Gastrocnemius medialis (tissue), 4 donors: ENCODE measurements at regions not wholly inside any gene's neighbourhood (a gene's known extent, or its start where the extent isn't known, plus 50 kb on each side); places are given as distances from the start of the nearest gene placed in this dataset.

Experiments
- ATAC-seq, 2 donors: fragments of 150-250 bp; one replicate each; pipeline ENCODE4 v1.9.1; 2016
- DNase-seq, 2 donors: peaks; one replicate each; pipeline ENCODE4 v3.0.0-alpha.2; 2019
- H3K27ac ChIP-seq, 4 donors: fragments of 200-600 bp; sonication (generic); 1 replicate in 1 of 4; 2 replicates in 3 of 4; pipeline ENCODE4 v1.5.1; 2016 to 2018; ENCODE audit warnings: mild to moderate bottlenecking in 2 of 4, moderate library complexity in 1 of 4
- H3K27me3 ChIP-seq, 3 donors: fragments of 200-600 bp; sonication (generic) in 2 of 3; 1 replicate in 1 of 3; 2 replicates in 2 of 3; pipeline versions ENCODE4 v1.5.1 to v1.6.0; 2016 to 2019; ENCODE audit warnings: mild to moderate bottlenecking in 1 of 3, moderate library complexity in 1 of 3
- H3K36me3 ChIP-seq, 2 donors: fragments of 200-600 bp; sonication (generic) in 1 of 2; one replicate each; pipeline ENCODE4 v1.5.1; 2017 to 2018
- H3K4me1 ChIP-seq, 2 donors: fragments of 200-600 bp; sonication (generic) in 1 of 2; one replicate each; pipeline ENCODE4 v1.5.1; 2016 to 2017; ENCODE audit warnings: mild to moderate bottlenecking in 2 of 2
- H3K4me3 ChIP-seq, 4 donors: fragments of 200-600 bp; sonication (generic) in 3 of 4; 1 replicate in 1 of 4; 2 replicates in 3 of 4; pipeline ENCODE4 v1.5.1; 2016 to 2019; ENCODE audit warnings: mild to moderate bottlenecking in 2 of 4
- H3K9me3 ChIP-seq, 3 donors: fragments of 200-600 bp; sonication (generic) in 2 of 3; 1 replicate in 1 of 3; 2 replicates in 2 of 3; pipeline ENCODE4 v1.5.1; 2016 to 2019
- CTCF ChIP-seq, 5 experiments: fragments of 450-650 bp in 3 of 5; fragments of 200-600 bp in 2 of 5; sonication (generic) in 2 of 5; IDR thresholded peaks in 4 of 5; conservative IDR thresholded peaks in 1 of 5; 1 replicate in 4 of 5; 2 replicates in 1 of 5; pipeline ENCODE4 v1.5.1; 2016 to 2019; ENCODE audit warnings: antibody characterized with exemption in 5 of 5, mild to moderate bottlenecking in 3 of 5, moderate library complexity in 3 of 5
- POLR2A ChIP-seq, 2 donors: fragments of 450-650 bp; IDR thresholded peaks; one replicate each; pipeline ENCODE4 v1.6.1; 2017; ENCODE audit warnings: antibody characterized with exemption in 2 of 2, mild to moderate bottlenecking in 2 of 2, moderate library complexity in 2 of 2
- in situ Hi-C, 4 donors: fragments of 200-750 bp; cut with MboI; loops; one replicate each; pipeline versions ENCODE4 v1.15.0 to v1.8.0; 2017; ENCODE audit warnings: low sequenced_read_pairs in 4 of 4
- intact Hi-C: fragments of 100-400 bp; cut with DNase I; formaldehyde crosslinking; loops from one replicate; pipeline ENCODE4 v1.15.1; 2023; ENCODE audit warnings: low total_unique reads

DNA sequence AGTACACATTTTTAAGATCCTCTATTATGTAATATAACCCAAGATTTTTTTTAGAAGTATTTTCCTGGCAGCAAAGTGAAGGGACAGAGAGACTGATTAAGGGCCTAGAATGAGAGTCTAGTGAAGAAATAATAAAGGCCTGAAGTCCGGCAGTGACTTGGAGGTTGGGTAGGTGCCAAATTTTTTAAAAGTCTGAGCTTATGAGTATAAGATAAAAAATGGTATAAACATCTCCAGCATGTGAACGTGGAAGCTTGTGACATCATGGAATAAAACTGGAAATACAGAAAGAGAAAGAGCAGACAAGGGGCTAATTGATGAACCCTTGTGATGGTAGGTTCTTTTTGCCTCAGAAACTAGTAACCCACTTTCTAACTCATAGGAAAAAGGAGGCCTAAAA lies 174.6 kb downstream of the SUCLA2 start:
- intact Hi-C loops (no loop called here), in situ Hi-C loops (no loop called here)
- DNase-seq (no peak), ATAC-seq (no peak)
- TF ChIP-seq POLR2A (IDR thresholded peaks at IDR 0.05) (no peak), CTCF (IDR thresholded peaks at IDR 0.05 in 4 of 5, conservative IDR thresholded peaks at IDR 0.05 in 1 of 5) (no peak)
- no peaks in the 10 kb centered on the region for H3K9me3 ChIP-seq
- no peak overlapping the region for H3K27ac ChIP-seq
- H3K4me3 ChIP-seq: no peak overlapping the region
- no peaks in the 10 kb centered on the region for H3K27me3 ChIP-seq
- H3K36me3 ChIP-seq: no peaks in the 10 kb centered on the region
- no peaks in the 10 kb centered on the region for H3K4me1 ChIP-seq

DNA sequence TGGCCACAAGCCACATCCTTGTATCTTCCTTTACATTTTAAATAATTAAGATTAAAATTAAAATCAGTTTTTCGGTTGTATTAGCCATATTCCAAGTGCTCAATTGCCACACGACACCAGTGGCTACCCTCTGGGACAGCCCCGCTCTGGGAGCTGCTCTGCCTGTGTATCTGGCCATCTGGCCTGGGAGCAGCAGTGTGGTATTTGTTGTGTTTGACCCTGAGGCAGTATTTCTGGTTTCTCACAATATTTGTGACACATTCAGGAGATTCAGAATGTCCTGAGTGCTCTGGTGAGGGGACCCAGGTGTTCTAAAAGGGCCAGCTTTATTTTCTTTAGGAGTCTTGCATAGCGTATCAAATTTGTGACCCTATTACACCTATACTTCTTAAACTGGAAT lies 179.0 kb downstream of the SUCLA2 start:
- Histone ChIP-seq H3K9me3 (no peaks in the 10 kb centered on the region), H3K27me3 (no peaks in the 10 kb centered on the region), H3K27ac (no peak overlapping the region), H3K36me3 (no peaks in the 10 kb centered on the region), H3K4me1 (no peaks in the 10 kb centered on the region), H3K4me3 (no peak overlapping the region)
- no peak for DNase-seq
- TF ChIP-seq CTCF (IDR thresholded peaks at IDR 0.05 in 4 of 5, conservative IDR thresholded peaks at IDR 0.05 in 1 of 5): no peak
- no peak for TF ChIP-seq POLR2A (IDR thresholded peaks at IDR 0.05)
- no peak for ATAC-seq
- in situ Hi-C loops (no loop called here), intact Hi-C loops (no loop called here)

GRCh38 chr13:47816831-47817230 lies 184.2 kb downstream of the SUCLA2 start:
- no peaks in the 10 kb centered on the region for H3K9me3 ChIP-seq
- DNase-seq (no peak), ATAC-seq (no peak)
- TF ChIP-seq CTCF (IDR thresholded peaks at IDR 0.05 in 4 of 5, conservative IDR thresholded peaks at IDR 0.05 in 1 of 5) (no peak), POLR2A (IDR thresholded peaks at IDR 0.05) (no peak)
- intact Hi-C loops: no loop called here
- H3K4me3 ChIP-seq: no peak overlapping the region
- H3K27me3 ChIP-seq: no peaks in the 10 kb centered on the region
- in situ Hi-C loops: no loop called here
- no peaks in the 10 kb centered on the region for H3K36me3 ChIP-seq
- H3K27ac ChIP-seq: no peak overlapping the region
- H3K4me1 ChIP-seq: no peaks in the 10 kb centered on the region

DNA sequence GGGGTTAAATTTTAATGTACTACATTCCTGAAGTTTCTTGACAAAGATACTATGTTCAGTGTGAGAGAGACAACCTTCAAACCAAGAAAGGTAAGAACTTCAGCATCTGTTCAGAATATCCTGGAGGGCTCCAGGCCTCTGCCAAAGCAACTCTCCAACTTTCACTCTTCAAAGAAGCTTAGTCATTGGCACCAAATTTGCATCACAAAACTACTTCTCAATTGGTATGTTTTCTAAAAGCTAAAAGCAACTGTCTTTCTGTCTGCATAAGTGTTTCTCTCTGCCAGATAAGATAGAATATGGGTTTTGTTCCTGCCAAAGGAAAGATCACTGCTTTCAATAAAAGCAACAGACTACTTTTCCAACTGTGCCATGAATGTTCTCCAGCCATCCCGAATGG lies 187.4 kb downstream of the SUCLA2 start:
- Histone ChIP-seq H3K27me3 (no peaks in the 10 kb centered on the region), H3K4me1 (no peaks in the 10 kb centered on the region), H3K4me3 (no peak overlapping the region), H3K9me3 (no peaks in the 10 kb centered on the region), H3K36me3 (no peaks in the 10 kb centered on the region), H3K27ac (no peak overlapping the region)
- in situ Hi-C loops (no loop called here), intact Hi-C loops (no loop called here)
- TF ChIP-seq POLR2A (IDR thresholded peaks at IDR 0.05) (no peak), CTCF (IDR thresholded peaks at IDR 0.05 in 4 of 5, conservative IDR thresholded peaks at IDR 0.05 in 1 of 5) (no peak)
- ATAC-seq (no peak), DNase-seq (no peak)

GRCh38 chr13:47809411-47809810 lies 191.7 kb downstream of the SUCLA2 start:
- ATAC-seq (no peak), DNase-seq (no peak)
- no peaks in the 10 kb centered on the region for H3K9me3 ChIP-seq
- H3K36me3 ChIP-seq: no peaks in the 10 kb centered on the region
- no peaks in the 10 kb centered on the region for H3K27me3 ChIP-seq
- intact Hi-C loops (no loop called here), in situ Hi-C loops (no loop called here)
- no peak overlapping the region for H3K4me3 ChIP-seq
- no peaks in the 10 kb centered on the region for H3K4me1 ChIP-seq
- no peak for TF ChIP-seq POLR2A (IDR thresholded peaks at IDR 0.05)
- no peak for TF ChIP-seq CTCF (IDR thresholded peaks at IDR 0.05 in 4 of 5, conservative IDR thresholded peaks at IDR 0.05 in 1 of 5)
- H3K27ac ChIP-seq: no peak overlapping the region
